RKO (cell line): ENCODE measurements at regions not wholly inside any gene's neighbourhood (a gene's known extent, or its start where the extent isn't known, plus 50 kb on each side); places are given as distances from the start of the nearest gene placed in this dataset.
A peak's percentile ranks its signal among the peaks of the same experiment; 100 is the strongest.

Experiments
- DNase-seq: peaks from one replicate; pipeline ENCODE4 v3.0.0-alpha.2; 2016; ENCODE audit warnings: low spot score

DNA sequence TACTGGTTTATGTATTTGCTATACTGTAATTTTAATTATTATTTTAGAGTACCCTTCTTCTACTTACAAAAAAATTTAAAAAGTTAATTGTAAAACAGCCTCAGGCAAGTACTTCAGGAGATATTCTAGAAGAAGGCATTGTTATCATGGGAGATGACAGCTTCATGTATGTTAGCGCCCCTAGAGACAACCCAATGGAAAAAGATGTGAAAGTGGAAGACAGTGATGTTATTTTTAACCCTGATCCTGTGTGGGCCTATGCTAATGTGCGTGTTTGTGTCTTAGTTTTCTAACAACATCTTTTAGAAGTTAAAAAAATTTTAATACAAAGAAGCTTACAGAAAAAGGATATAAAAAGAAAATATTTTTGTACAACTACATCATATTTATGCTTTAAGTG, 205.0 kb downstream of the FAM76B start:
- DNase-seq: no peak

DNA sequence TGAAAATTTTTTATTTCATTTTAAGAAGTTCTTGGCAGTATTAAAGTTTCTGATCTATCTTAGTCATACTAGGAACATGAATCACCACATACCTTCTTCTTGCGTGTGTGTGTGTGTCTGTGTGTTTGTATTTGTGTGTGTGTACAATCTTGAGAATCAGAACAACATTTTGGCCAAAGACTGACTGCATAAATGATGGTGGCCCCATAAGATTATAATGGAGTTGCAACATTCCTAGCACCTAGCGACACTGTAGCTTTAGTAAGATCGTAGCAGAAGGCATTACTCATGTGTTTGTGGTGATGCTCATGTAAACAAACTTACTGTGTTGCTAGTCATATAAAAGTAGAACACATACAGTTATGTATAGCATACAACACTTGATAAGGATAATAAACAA, 205.4 kb downstream of the FAM76B start:
- DNase-seq: no peak

- peak; percentile 60 for DNase-seq
Observed at GRCh38 chr11:95577716-95578460, 211.7 kb downstream of the FAM76B start.

DNA sequence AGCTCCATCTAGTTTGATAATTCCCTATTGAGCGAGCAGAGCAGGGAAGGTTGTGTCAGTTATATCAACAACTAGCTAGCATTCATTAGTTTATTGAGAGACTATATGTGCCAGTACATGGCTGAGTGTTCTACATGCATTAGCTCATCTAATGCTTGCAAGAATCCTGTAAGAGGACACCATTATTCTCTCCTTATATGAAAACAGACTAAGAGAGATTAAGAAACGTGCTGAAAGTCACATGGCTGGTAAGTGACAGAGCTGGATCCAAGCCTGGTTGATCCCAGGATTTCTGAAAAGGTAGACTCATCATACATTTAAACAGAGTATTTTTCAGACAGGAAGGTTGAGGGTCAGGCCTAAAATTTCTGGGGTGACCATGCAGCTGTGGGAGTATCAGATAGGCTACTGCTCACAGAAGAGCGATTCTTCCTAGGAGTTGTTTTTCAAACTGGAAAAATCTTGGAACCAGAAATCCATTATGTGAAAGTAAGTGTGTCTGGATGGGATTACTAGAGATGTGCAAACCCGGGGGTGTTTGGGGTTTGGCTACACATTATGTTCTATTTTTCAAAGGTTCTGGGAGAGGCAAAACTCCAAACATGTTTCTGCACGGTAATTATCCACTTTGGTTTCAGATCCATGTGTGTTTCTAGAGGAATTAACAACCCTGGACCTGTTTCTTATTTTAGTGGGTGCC, 213.3 kb downstream of the FAM76B start:
- DNase-seq: no peak

DNA sequence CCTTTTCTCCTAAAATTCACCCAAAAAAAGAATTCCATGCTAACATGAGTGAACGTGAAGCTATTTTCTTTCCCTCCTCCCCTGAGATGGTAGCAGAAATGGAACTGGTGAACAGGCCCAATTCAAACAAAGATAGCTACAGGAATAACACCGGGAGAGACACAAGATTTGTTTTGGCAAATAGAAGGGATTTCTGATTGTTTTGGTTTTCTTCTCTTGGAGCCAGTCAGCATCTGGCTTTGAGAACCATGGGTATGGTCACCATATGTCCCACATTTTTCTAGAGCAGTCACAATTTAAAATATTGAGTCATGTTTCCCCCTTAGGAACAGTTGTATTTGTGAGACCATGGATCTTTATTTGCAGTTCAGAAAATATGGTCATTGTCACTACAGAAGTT, 214.1 kb downstream of the FAM76B start:
- no peak for DNase-seq

DNA sequence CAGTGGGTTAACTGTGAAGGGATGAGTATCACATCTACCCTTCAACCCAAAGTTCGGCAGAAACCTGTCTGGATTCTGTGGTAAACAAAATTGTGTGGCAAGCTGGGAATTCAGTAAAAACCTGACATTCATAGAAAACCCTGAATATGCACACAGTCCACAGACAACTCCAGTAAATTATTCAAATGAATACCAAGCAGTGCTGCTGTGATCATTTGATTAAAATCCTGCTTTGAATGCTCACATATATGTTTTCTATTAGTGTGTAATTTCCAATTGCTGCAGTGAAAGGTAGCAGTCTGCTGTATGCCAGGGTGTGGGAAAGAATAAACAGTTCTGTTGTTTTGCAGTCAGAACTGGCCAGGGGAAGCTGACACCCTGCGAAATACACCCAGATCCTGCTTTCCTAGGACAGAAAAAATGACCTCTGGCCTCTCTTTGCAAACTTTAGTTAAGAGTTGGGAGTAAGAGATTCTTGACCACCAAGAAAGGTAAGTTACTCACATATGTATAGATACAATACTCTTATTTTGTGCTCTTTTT, 217.8 kb downstream of the FAM76B start:
- DNase-seq: no peak

DNA sequence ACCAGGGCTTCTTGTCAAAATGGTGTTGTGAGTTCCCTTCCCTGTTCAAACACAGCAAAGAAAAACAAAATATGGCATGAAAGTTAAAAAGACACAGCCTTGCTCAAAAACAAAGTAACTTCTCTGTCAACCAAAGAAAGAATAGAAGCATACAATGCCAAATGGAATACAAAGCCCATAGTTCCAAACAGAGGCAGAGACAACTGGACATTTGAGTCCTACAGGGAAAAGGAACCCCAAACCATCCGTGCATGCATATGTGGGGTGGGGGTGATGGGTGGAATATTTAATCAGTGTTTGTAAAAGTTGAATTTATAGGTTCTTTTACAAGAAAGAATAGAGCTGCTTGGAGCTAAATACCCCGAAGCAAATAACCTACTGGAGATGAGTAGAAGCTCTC, 218.7 kb downstream of the FAM76B start:
- DNase-seq: no peak

- DNase-seq: no peak
Observed at GRCh38 chr11:95569207-95569606, 220.4 kb downstream of the FAM76B start.

DNA sequence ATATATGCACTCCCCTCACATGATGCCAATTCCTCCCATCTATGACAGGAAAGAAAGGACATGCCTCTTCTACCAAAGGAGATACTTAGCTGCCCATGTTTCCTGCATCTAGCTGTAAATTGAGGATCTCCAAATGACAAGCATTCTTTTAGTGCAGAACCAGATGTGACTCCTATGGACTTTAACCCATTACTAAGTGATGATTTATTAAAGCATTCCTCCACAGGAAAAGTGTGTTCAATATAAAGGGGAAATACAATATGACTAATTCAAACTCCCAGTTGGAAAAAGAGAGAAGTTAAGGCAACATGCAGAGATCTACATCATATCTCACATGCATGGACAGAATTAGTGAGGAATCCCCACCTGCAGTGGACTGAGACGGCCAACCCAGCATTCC, 221.3 kb downstream of the FAM76B start:
- DNase-seq: no peak

DNA sequence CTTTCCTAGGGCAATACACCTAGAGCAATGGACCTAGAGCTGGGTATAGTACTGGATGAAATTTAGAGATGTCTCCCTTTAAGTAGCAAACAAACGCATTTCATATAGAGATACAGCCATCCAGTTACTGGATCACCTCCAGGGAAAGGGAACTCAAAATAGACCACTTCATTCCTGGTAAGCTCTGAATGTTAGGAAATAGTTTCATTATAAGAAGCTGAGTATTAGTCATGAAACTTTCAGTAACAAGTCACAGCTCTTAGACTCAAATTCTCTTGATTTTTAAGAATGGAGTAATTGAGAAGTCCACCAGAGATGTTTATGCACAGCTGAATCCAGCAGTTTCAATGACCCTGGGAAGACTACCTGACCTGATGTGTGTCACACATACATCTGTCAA, 221.9 kb downstream of the FAM76B start:
- DNase-seq: no peak

- no peak for DNase-seq
Observed at GRCh38 chr11:95566211-95566610, 223.4 kb downstream of the FAM76B start.

GRCh38 chr11:95565724-95566141, 223.8 kb downstream of the FAM76B start:
- no peak for DNase-seq

DNA sequence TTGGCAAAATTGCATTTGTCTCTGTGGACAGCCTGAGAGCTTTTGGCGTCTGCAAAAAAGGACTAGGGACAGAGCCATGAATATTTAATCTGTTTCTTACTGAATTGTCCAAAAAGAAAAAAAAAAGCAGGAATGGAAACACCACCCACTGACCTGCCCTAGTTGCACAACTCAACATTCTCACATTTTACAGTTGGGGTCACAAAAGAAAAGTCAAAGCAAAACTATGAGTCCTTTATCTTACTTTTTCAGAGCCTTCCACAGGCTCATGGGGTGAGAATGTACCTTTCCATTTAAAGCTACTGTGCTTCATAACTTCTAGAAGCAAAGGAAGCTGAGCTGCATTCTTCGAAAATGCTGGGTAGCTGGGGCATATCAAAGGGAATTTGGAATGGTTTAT, 225.7 kb downstream of the FAM76B start:
- DNase-seq: no peak

- no peak for DNase-seq
Observed at GRCh38 chr11:95563173-95563572, 226.4 kb downstream of the FAM76B start.

DNA sequence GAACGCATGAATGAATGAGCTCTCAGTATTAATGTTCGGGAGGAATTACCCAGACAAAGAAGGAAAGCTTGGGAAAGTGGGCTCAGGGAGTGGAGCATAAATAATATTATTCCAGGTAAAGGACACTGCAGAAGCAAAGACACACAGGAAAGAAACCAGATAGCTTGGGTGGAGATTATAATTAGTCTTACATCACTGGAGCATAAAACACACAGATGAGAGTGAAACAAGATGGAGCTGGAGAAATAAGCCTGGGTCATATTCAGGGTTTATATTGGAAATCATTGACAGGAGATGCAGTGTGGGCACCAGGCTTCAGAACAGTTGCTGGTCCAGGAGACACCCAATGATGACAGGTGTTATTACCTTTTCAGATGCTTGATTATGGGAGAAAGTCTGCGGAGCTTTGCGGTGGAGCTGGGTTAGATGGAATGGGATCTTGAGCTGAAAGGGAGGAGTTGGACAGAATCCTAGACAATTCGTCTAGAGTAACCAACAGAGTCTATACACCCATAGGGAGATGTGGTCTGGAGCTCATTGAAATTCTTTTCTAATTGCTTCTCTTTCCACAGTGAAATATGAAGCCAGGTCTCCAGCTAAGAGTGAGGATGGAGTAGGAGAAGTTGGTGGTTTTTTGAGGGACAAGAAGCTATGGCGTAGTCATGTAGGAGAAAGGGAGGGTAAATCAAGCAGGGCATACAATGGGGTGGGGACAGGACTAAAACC, 227.2 kb downstream of the FAM76B start:
- DNase-seq: no peak

DNA sequence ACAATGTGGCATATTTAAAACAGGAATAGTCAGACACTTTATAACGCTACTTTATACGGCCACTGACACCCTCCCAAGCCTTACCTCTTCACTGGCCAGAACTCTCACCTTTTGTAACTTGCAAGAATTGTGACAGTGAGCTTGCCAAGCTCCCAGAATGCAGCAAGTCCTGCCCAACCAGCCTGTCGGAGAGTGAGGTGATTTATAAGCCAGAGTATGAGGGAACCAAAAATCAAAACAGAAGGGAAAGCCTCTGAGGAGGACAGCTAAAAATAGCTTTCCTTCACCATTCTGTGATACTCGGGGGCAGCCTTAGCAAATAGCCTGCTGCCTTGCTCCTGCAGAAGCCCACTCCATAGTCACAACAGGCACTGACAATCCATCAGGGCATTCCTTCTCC, 229.7 kb downstream of the FAM76B start:
- no peak for DNase-seq

GRCh38 chr11:95557376-95557775, 232.2 kb downstream of the FAM76B start:
- no peak for DNase-seq

GRCh38 chr11:95556342-95557163, 233.0 kb downstream of the FAM76B start:
- DNase-seq: no peak

- no peak for DNase-seq
Observed at GRCh38 chr11:95556011-95556341, 233.6 kb downstream of the FAM76B start.

DNA sequence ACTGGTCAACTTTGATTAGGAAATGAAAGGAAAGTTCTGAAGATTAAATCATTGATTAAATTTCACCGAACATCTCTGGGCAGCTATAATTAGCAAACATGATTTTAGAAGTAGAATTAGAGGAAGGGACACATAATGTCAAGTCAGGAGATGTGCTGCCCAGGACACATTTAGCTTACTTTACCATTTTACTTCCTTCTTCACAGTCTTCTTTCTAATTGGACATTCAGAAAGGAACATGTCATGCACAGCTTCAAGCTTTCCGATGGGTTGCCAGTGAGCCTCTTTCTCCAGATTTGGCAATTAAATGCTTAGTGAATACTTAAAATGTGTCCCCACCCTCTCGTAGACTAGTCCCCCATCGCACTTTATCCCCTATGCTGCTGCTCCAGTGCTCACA, 234.7 kb downstream of the FAM76B start:
- DNase-seq: no peak

GRCh38 chr11:95549301-95549700, 240.3 kb downstream of the FAM76B start:
- DNase-seq: no peak

DNA sequence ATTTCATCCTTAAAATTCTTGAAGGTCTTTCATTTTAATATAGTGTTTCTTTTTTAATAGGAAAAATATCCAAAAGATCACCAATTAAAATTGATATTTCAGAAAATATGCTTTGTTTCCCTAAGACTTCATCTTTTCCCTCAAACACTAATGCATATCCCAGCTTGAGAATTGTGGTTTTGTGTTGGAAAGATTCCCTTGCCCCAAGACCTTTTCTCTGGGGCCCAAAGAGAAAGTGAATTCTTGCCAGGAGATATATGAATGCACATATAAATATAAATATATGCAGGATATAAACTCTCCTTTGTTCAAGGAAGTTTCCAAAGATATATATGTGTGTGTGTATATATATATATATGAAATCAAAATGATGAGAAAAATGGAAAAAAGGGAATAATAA, 241.2 kb downstream of the FAM76B start:
- DNase-seq: no peak
